Heart left ventricle (tissue), 13 donors: ENCODE measurements at regions not wholly inside any gene's neighbourhood (a gene's known extent, or its start where the extent isn't known, plus 50 kb on each side); places are given as distances from the start of the nearest gene placed in this dataset.

Source experiments
- CTCF ChIP-seq, 12 donors: fragments of 200-600 bp; sonication (generic) in 4 of 12; IDR thresholded peaks; one replicate each; pipeline versions ENCODE4 v1.5.0 to v1.8.0; 2018 to 2022; ENCODE audit warnings: antibody characterized with exemption in 12 of 12, mild to moderate bottlenecking in 5 of 12
- POLR2A ChIP-seq, 2 donors: fragments of 450-650 bp; IDR thresholded peaks; one replicate each; pipeline ENCODE4 v1.6.1; 2017; ENCODE audit warnings: antibody characterized with exemption in 2 of 2, mild to moderate bottlenecking in 2 of 2, moderate library complexity in 2 of 2
- donor health status: ischemic (EF 13 %, LVEDD 7.1; RV severe dilation, severe dysfunction).
- donor health status: DM: no; HTN: yes; CAD: no.
- donor health status: DM: no; HTN: no; CAD: no.
- donor health status: ischemic (EF 25% LVEDD 6.9; RV normal size, moderate dysfunction).
- donor health status: ischemic (EF 25% LVEDD 5.7; RV mildly dilated, moderate dysfunction).
- donor health status: ischemic (EF 35%, LVEDD 5.7; RV mildly dilated, moderate dysfunction).
- donor health status: nonischemic (EF 11% LVEDD 7.7; RV severe dilation, severe dysfunction).
- donor health status: DM: yes; HTN: yes; CAD: no.
- donor health status: PGD.
- donor health status: ischemic (EF 29% LVEDD 5.4; RV normal size, mild dysfunction).
- donor health status: nonischemic (EF 23%, LVEDD 6.1; RV moderate dilation, normal function).

- TF ChIP-seq CTCF (IDR thresholded peaks at IDR 0.05) = no peak
- no peak for TF ChIP-seq POLR2A (IDR thresholded peaks at IDR 0.05)
Measured at GRCh38 chrX:40964633-40965586, 120.3 kb upstream of the USP9X start.
